GM12891 (cell line): ENCODE measurements at regions not wholly inside any gene's neighbourhood (a gene's known extent, or its start where the extent isn't known, plus 50 kb on each side); places are given as distances from the start of the nearest gene placed in this dataset.

ENCODE experiments used
- PAX5 ChIP-seq: IDR thresholded peaks from 2 replicates; pipeline ENCODE4 v1.6.1; 2011; ENCODE audit warnings: low read length, moderate library complexity, mild to moderate bottlenecking; ENCODE audit not compliant: insufficient read depth, severe bottlenecking
- POLR2A ChIP-seq: IDR thresholded peaks from 2 replicates; pipeline ENCODE4 v1.6.1; 2011; ENCODE audit warnings: low read depth, low read length, control low read depth
- POLR2AphosphoS5 ChIP-seq: IDR thresholded peaks from 2 replicates; pipeline ENCODE4 v1.6.1; 2011; ENCODE audit warnings: low read depth, low read length, control low read depth
- POU2F2 ChIP-seq: IDR thresholded peaks from 2 replicates; pipeline ENCODE4 v1.6.1; 2011; ENCODE audit warnings: low read depth, mild to moderate bottlenecking, control low read depth, low read length, moderate library complexity
- SPI1 ChIP-seq: IDR thresholded peaks from 2 replicates; pipeline ENCODE4 v1.6.1; 2011; ENCODE audit warnings: low read depth, low read length, control low read depth
- TAF1 ChIP-seq: IDR thresholded peaks from 2 replicates; pipeline ENCODE4 v1.6.1; 2011; ENCODE audit warnings: low read depth, low read length, control low read depth

DNA sequence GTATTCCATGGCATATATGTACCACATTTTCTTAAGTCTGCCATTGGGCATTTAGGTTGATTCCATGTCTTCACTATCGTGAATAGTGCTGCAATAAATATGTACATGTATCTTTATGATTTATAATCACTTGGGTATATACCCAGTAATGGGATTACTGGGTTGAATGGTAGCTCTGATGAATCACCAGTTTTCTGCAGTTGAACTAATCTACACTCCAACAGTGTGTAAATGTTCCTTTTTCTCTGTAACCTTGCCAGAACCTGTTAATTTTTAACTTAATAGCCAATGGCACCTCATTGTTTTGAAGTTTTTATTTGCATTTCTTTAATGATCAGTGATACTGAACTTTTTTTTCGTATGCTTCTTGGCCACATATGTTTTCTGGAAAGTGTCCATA lies 152.5 kb downstream of the CCNG2 start:
- TF ChIP-seq TAF1 (no peak), POLR2A (no peak), POLR2AphosphoS5 (no peak), SPI1 (no peak), POU2F2 (no peak), PAX5 (no peak)
